Activated T-cell treated with anti-CD3 and anti-CD28 coated beads, Interleukin-2, amount 50 U/mL, for 4 hours (primary cell): ENCODE measurements at regions not wholly inside any gene's neighbourhood (a gene's known extent, or its start where the extent isn't known, plus 50 kb on each side); places are given as distances from the start of the nearest gene placed in this dataset.
"Not testable (repeated sequence)": the region's sequence is repeated elsewhere in the genome, so short reads cannot be mapped to it uniquely, and the experiment has no call there.

Experiments
- ATAC-seq, 2 donors: fragments of 200-7000 bp; cut with Tn5 transposase; one replicate each; pipeline ENCODE4 v1.10.0; 2021
- DNase-seq: peaks from one replicate; pipeline ENCODE4 v3.0.0-alpha.2; 2020
- H3K27me3 Mint-ChIP-seq: one replicate; pipeline ENCODE4 v1.8.0; 2021; ENCODE audit warnings: low read depth, mixed read lengths
- H3K36me3 Mint-ChIP-seq: one replicate; pipeline ENCODE4 v1.8.0; 2022; ENCODE audit warnings: mixed read lengths; ENCODE audit not compliant: insufficient read depth
- H3K4me1 Mint-ChIP-seq: one replicate; pipeline ENCODE4 v1.8.0; 2021; ENCODE audit warnings: low read depth, mixed read lengths
- H3K4me3 Mint-ChIP-seq: one replicate; pipeline ENCODE4 v1.8.0; 2021; ENCODE audit warnings: mild to moderate bottlenecking, moderate library complexity, mixed read lengths
- H3K9me3 Mint-ChIP-seq: one replicate; pipeline ENCODE4 v1.8.0; 2021; ENCODE audit warnings: mixed read lengths

DNA sequence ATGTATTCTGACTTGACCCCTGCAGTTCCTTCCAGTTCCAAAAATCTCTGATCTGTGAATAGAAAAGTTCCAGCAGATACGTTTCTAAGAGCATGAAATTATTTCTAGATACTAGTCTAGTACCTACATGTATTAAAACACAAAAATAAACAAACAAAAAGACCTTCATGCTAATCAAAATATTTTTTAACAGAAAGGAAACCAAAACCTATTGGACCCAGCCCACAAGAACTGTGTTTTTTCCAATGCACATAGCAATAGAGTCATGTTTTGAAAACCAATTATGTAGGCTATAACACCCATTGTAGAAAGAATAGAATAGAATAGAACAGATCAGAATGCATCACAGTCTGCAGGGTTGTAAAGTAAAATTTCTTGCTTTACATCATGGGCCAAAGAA is 158.6 kb upstream of the TNFAIP3 start:
- peak in 1 of 2 donors; percentile 15 for ATAC-seq
- Mint-ChIP-seq H3K36me3 (no peaks in the 10 kb centered on the region), H3K27me3 (no peaks in the 10 kb centered on the region), H3K9me3 (peaks cover 8% of the 10 kb centered on the region), H3K4me3 (peak overlapping the region; percentile 73), H3K4me1 (peaks cover 64% of the 10 kb centered on the region)
- no peak for DNase-seq

DNA sequence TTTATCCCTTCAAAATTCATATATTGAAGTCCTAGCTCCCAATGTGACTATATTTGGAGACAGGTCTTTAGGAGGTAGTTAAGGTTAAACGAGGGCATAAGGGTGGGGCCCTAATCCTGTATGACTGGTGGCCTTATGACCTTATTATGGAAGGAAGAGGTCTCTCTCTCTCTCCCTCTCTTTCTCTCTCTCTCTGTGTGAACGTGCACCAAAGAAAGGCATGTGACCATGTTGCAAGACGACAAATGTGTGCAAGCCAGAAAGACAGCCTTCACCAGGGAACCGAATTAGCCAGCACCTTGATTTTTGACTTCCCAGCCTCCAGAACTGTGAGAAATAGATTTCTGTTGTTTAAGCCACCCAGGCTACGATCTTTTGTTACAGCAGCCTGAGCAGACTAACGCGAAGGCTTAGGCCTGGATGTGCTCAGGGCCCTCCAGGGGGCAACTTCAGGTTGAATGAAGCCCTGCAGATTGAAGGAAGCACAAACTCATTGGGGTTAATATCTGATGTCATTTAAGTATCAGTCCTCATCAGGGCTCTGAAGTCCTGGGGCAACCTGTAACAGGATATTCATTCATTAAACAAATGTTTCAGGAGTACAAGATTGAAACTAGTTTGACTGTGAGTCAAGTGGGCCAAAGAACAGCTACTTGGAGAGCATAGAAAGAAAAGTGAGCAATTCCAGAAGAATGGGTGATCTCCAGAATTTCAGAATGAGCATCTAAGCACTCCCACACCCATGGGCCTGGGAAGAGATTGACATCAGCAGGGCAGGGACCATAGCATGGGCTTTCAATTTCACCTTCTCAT is 157.4 kb upstream of the TNFAIP3 start:
- Mint-ChIP-seq H3K4me1 (peaks cover 73% of the 10 kb centered on the region), H3K36me3 (no peaks in the 10 kb centered on the region), H3K4me3 (no peak overlapping the region), H3K9me3 (peaks cover 12% of the 10 kb centered on the region), H3K27me3 (no peaks in the 10 kb centered on the region)
- DNase-seq, result no peak
- ATAC-seq, result peak; percentile 60 to 64

DNA sequence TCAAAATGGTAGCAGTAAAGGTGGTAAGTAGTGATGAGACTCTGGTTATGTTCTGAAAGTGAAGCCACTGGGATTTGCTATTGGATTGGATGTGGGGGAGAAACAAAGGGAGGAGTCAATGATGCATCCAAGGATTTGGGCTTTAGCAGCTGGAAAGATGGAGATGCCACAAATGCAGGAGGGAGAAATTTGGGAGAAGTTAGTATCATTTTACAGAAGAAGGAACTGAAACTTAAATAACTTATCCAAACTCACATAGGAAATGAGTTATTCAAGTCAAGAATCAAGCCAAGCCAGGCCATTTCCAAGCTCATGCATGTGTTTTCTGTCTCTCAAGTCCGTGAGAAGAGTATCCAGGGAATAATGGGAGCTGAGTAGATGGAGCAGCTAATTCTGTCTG is 155.1 kb upstream of the TNFAIP3 start:
- ATAC-seq (no peak), DNase-seq (no peak)
- H3K4me3 Mint-ChIP-seq, result no peak overlapping the region
- H3K4me1 Mint-ChIP-seq, result peaks cover 75% of the 10 kb centered on the region
- H3K27me3 Mint-ChIP-seq, result no peaks in the 10 kb centered on the region
- H3K36me3 Mint-ChIP-seq, result no peaks in the 10 kb centered on the region
- peaks cover 12% of the 10 kb centered on the region for H3K9me3 Mint-ChIP-seq

DNA sequence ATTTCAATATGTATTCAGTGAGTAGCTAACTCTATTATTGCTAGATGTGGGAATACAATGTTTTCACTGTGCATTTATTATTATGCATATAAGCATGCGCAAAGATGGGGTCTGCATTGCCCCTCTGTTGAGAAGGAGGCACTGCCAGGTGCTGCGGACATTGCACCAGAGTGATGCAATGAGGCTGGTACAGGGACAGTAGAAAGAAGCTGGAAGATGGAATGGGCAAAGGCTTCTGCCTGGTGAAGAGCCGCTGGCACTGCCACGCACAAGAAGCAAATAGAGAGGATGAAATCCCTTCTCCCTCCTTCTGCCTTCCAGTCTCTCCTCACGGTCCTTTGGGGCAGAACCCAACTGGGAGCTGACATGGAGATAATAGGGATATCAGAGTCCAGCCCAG is 154.5 kb upstream of the TNFAIP3 start:
- H3K4me3 Mint-ChIP-seq, result no peak overlapping the region
- H3K36me3 Mint-ChIP-seq, result no peaks in the 10 kb centered on the region

DNA sequence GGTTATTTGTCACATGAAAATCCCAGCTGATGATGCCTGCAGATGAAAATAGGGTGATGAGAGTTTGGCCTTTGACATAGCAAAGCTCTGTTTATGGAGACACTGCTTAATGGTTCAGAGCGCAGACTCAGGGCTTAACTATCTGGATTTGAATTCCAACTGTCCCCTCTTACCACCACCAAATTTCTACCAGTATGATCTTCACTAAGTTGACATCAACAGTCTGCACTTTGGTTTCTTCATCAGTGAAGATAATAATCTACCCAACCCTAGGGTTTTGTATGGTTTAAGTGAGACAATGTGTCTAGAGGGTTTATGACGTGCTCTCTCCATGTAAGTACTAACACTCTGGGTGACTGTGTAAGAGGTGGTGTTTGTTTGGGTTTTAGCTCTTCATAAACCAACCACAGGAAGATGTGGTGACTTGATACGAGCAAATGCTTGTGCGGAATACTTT is 151.4 kb upstream of the TNFAIP3 start:
- Mint-ChIP-seq H3K36me3 (no peaks in the 10 kb centered on the region), H3K4me3 (no peak overlapping the region), H3K27me3 (no peaks in the 10 kb centered on the region), H3K9me3 (peaks cover 12% of the 10 kb centered on the region), H3K4me1 (peaks cover 56% of the 10 kb centered on the region)
- ATAC-seq, result peak; percentile 86 to 90
- DNase-seq, result no peak

More for the DNA sequence above, 154.5 kb upstream of the TNFAIP3 start:
- H3K9me3 Mint-ChIP-seq, result peaks cover 12% of the 10 kb centered on the region
- H3K27me3 Mint-ChIP-seq, result no peaks in the 10 kb centered on the region
- ATAC-seq (no peak), DNase-seq (no peak)
- H3K4me1 Mint-ChIP-seq, result peaks cover 75% of the 10 kb centered on the region

DNA sequence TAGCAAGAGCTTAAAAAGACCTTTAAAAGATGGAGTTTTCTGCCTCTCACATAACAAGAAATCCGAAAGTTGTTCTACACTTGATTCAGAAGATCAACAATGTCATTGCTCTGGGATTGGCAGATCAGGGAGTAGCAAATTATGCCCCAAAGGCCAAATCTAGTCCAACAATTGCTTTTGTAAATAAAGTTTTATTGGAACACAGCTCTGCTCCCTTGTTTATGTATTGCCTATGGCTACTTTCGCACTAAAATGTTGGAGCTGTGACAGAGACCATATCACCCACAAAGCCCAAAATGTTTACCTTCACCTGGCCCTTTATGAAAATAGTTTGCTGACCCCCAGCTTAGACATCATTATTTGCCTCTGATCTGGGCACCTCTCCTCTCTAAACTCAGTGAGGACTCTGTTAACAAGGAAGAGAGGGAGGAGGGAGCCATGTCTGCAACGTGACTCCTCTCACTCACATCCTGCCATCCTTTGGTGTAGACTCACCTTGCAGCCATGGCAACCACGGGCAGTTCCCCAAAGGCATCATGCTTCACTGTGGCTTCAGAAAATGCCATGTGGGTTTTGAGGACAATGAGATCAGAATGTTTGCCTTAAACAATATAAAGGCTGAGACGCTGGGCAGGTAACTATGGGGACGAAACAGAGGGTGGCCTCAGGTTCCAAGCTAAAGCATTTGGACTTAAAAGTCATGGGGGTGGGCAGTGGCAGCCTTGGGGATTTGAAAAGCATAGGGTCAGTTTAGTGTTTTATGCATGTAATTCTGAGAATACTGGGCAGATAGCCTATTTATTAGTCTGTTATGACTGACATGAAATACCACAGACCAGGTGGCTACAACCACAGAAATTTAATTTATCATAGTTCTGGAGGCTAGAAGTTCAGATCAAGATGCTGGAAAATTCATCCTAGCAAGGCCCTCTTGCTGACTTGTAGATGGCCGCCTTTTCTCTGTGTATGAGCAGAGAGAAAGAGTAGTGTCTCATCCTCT is 149.7 kb upstream of the TNFAIP3 start:
- Mint-ChIP-seq H3K9me3 (peaks cover 4% of the 10 kb centered on the region), H3K36me3 (no peaks in the 10 kb centered on the region), H3K27me3 (no peaks in the 10 kb centered on the region), H3K4me1 (peaks cover 46% of the 10 kb centered on the region), H3K4me3 (no peak overlapping the region)
- DNase-seq (peak; percentile 66), ATAC-seq (peak; percentile 72 to 79)

DNA sequence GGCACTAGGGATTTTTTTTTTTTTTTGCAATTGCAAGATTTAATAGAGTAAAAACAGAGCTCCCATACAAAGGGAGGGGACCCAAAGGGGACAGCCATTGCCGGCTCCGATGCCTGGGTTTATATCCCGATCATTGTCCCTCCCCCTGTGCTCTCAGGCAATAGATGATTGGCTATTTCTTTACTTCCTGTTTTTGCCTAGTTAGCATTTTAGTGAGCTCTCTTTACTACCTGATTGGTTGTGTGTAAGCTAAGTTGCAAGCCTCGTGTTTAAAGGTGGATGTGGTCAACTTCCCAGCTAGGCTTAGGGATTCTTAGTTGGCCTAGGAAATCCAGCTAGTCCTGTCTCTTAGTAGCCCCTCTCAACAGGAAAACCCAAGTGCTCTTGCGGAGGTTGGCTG is 148.2 kb upstream of the TNFAIP3 start:
- H3K4me1 Mint-ChIP-seq, result peaks cover 54% of the 10 kb centered on the region
- not testable (repeated sequence) for H3K27me3 Mint-ChIP-seq, H3K4me3 Mint-ChIP-seq, ATAC-seq, H3K9me3 Mint-ChIP-seq, DNase-seq, H3K36me3 Mint-ChIP-seq

DNA sequence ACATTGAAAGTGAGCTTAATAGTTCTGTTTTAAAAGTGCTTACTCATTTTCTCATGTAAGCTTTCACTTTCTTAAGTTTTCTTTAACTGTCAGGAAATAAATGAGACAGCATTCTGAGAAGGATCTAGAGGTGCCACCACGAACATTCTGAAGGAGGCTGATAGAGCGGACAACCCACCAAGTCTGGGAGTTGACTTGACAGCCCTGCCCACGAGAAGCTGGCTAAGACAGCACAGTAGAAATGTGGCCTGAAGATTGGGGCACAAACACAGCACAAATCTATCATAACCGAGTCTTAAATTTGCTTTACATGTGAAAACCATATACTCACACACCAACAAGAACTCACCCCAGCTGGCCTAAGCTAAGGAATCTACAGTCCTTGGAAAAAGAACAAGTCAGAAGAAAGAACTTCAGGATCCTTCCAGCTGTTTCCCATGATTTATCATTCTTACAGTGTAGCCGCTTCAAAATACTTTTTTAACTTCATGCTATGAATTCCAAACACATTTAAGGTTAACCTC is 144.2 kb upstream of the TNFAIP3 start:
- Mint-ChIP-seq H3K4me3 (no peak overlapping the region), H3K36me3 (no peaks in the 10 kb centered on the region), H3K27me3 (no peaks in the 10 kb centered on the region), H3K9me3 (no peaks in the 10 kb centered on the region), H3K4me1 (peaks cover 16% of the 10 kb centered on the region)
- ATAC-seq, result peak; percentile 79 to 81
- DNase-seq, result no peak

DNA sequence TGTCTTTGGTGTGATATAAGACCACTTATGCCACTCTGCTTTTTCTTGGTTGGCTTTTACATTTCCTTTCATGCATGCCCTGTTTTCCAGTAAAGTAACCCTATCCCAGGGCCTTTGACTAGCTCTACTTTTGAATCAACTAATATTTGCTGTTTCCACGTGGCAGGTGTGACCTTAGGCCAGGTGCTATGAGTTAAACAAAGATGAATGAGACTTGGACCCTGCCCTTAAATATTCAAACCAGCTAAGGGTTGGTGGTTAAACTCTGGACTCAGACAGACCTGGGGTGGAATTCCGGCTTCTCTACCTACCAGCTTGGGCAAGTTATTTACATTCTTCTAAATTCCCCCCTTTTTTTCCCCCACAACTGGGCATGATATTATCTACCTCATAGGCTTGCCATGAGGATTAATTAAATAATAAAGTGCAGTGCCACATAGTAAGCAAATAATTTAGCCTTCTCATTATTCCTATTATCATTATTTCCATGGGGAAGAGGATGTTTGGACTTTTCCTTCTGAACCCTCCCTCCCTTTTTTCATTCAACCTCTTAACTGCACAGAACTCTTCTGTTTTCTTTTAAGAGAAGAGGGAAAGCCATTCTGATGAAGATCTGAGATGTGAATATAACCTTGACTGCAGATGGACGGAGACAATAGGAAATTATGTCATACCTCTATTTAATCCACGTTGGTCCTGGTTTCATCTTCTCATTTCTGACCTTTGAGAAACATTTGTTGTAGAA is 143.6 kb upstream of the TNFAIP3 start:
- H3K9me3 Mint-ChIP-seq, result no peaks in the 10 kb centered on the region
- no peak overlapping the region for H3K4me3 Mint-ChIP-seq
- DNase-seq (no peak), ATAC-seq (no peak)
- H3K4me1 Mint-ChIP-seq, result peaks cover 9% of the 10 kb centered on the region
- H3K27me3 Mint-ChIP-seq, result no peaks in the 10 kb centered on the region
- H3K36me3 Mint-ChIP-seq, result no peaks in the 10 kb centered on the region

DNA sequence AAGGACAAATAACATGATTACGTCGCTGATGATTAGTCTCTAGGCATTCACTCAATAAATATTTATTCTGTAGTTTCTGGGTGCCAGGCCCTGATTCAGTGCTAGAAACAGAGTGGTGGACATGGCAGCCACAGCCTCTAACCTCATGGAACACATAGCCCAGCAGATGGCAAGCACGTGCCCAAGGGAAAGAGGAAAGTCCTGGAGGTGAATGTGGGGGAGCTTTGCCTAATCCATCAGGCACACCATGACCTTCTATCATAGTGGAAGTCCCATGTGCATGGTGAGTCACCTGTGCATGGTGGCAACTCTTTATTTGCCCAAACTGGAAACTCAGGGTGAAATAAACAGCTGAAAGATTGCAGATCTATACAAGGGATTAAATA is 143.0 kb upstream of the TNFAIP3 start:
- peaks cover 9% of the 10 kb centered on the region for H3K4me1 Mint-ChIP-seq
- no peak overlapping the region for H3K4me3 Mint-ChIP-seq
- no peaks in the 10 kb centered on the region for H3K36me3 Mint-ChIP-seq

DNA sequence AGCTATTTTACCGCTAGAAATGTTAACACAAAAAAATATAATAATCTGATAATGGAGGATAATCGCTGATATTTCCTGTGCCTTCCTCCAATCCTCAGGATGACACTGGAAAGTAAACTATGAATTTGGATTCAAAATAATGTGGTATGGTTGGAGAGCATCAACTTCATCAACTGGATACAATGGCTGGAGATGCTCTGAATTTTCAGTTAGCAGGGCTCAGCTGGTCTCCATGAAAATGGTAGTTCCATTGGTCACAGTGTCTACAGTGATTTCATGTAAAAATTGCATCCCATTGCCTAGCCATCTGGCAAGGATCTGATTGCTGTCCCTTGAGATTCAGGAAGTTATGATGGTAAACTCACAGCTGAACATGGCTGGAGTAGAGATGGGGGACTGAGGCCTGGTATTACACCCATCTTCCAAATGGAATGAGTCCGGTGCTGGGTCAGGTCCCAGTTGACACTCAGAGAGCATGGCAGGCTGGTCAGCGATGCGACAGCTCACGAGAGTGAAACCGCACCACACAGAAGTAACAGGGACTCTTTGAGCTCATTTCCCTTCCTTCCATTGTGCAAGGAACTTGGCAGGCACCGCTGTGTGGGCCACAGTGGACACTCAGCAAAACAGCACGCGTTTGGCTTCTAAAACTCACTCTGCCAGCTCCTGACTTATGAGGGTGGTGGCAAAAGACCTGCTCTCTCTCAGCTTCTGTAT is 142.4 kb upstream of the TNFAIP3 start:
- Mint-ChIP-seq H3K9me3 (no peaks in the 10 kb centered on the region), H3K4me3 (no peak overlapping the region), H3K27me3 (no peaks in the 10 kb centered on the region), H3K4me1 (peaks cover 9% of the 10 kb centered on the region), H3K36me3 (no peaks in the 10 kb centered on the region)
- no peak for DNase-seq
- ATAC-seq, result no peak

More for the DNA sequence above, 143.0 kb upstream of the TNFAIP3 start:
- no peaks in the 10 kb centered on the region for H3K9me3 Mint-ChIP-seq
- no peaks in the 10 kb centered on the region for H3K27me3 Mint-ChIP-seq
- no peak for DNase-seq
- ATAC-seq, result no peak

DNA sequence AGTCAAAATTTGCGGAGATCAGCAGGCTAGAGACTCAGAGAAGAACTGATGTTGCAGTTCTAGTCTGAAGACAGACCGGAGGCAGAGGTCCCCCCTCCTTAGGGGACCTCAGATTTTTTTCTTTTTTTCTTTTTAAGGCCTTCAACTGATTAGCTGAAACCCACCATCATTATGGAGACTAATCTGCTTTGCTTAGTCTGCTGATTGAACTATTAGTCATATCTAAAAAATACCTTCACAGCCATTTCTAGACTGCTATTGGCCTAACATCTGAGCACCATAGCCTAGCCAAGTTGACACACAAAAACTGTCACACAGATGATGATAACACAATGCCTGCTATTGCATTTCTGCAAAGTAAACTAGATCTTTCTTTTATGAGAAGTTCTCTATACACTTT is 141.1 kb upstream of the TNFAIP3 start:
- Mint-ChIP-seq H3K4me1 (peaks cover 9% of the 10 kb centered on the region), H3K27me3 (no peaks in the 10 kb centered on the region), H3K4me3 (no peak overlapping the region), H3K9me3 (no peaks in the 10 kb centered on the region), H3K36me3 (no peaks in the 10 kb centered on the region)
- no peak for ATAC-seq
- DNase-seq, result no peak

DNA sequence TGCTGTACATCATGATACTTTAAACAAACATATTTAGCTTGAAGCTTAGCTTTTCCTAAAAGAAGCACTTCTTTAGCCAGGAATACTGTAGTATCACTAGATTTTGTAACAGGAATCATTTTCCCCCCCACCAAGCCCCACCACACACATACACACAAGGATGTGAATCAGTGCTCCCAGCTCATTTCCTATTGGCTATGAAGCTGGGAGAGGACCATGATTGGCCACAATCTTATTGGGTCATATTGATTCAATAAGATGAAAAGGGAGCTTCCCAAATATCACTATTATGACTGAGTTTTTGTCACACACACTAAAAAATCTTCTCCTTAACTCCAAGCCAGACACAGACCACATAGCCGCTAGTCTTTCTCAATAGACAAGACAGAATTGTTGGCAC is 140.5 kb upstream of the TNFAIP3 start:
- DNase-seq, result no peak
- no peaks in the 10 kb centered on the region for H3K9me3 Mint-ChIP-seq
- H3K36me3 Mint-ChIP-seq, result no peaks in the 10 kb centered on the region
- peaks cover 9% of the 10 kb centered on the region for H3K4me1 Mint-ChIP-seq
- H3K27me3 Mint-ChIP-seq, result no peaks in the 10 kb centered on the region
- no peak for ATAC-seq
- no peak overlapping the region for H3K4me3 Mint-ChIP-seq
